CD4-positive, alpha-beta T cell (primary cell): ENCODE measurements at regions not wholly inside any gene's neighbourhood (a gene's known extent, or its start where the extent isn't known, plus 50 kb on each side); places are given as distances from the start of the nearest gene placed in this dataset.

ENCODE experiments used
- ATAC-seq: fragments of 200-7000 bp; cut with Tn5 transposase; one replicate; pipeline ENCODE4 v1.10.0; 2022; ENCODE audit warnings: mild to moderate bottlenecking; ENCODE audit not compliant: poor library complexity
- CTCF ChIA-PET: fragments of 350-600 bp; sonication (Branson Sonifier 250); formaldehyde crosslinking; loops from one replicate; lab custom pipeline; 2021; ENCODE audit warnings: antibody characterized with exemption, inconsistent platforms; lab: Charles Lee
- POLR2A ChIA-PET: fragments of 350-600 bp; sonication (Branson Sonifier 250); formaldehyde crosslinking; loops from one replicate; lab custom pipeline; 2021; ENCODE audit warnings: antibody characterized with exemption, inconsistent platforms; lab: Charles Lee
- DNase-seq, 14 experiments: peaks; one replicate each; pipeline ENCODE4 v3.0.0-alpha.2; 2013 to 2020; ENCODE audit warnings: mixed read lengths in 2 of 14
- H3K27ac ChIP-seq, 2 donors: one replicate each; pipeline versions ENCODE4 v1.5.1 to v1.7.0; 2013; ENCODE audit warnings: low read length in 2 of 2, low read depth in 1 of 2, mild to moderate bottlenecking in 1 of 2
- H3K27me3 ChIP-seq, 2 experiments: 1 replicate in 1 of 2; 2 replicates in 1 of 2; pipeline versions ENCODE4 v1.6.1 to v1.7.0; 2013; ENCODE audit warnings: low read length in 2 of 2, control low read depth in 1 of 2, mild to moderate bottlenecking in 1 of 2, moderate library complexity in 1 of 2; ENCODE audit not compliant: insufficient read depth in 2 of 2, control insufficient read depth in 1 of 2
- H3K36me3 ChIP-seq: one replicate; pipeline ENCODE4 v1.6.1; 2013; ENCODE audit warnings: low read length, control low read depth; ENCODE audit not compliant: insufficient read depth
- H3K4me1 ChIP-seq: one replicate; pipeline ENCODE4 v1.6.1; 2013; ENCODE audit warnings: low read length, control low read depth; ENCODE audit not compliant: insufficient read depth
- H3K4me3 ChIP-seq: one replicate; pipeline ENCODE4 v1.5.1; 2013; ENCODE audit warnings: mild to moderate bottlenecking, low read length, moderate library complexity
- H3K9me3 ChIP-seq, 2 experiments: 1 replicate in 1 of 2; 2 replicates in 1 of 2; pipeline versions ENCODE4 v1.6.1 to v1.7.0; 2013; ENCODE audit warnings: low read length in 2 of 2, mild to moderate bottlenecking in 2 of 2, control low read depth in 1 of 2, moderate library complexity in 1 of 2; ENCODE audit not compliant: control insufficient read depth in 1 of 2, insufficient read depth in 1 of 2
- H3K27ac Mint-ChIP-seq: one replicate; pipeline ENCODE4 v1.8.0; 2020; ENCODE audit warnings: mixed read lengths
- H3K27me3 Mint-ChIP-seq: one replicate; pipeline ENCODE4 v1.8.0; 2021; ENCODE audit warnings: mixed read lengths
- H3K36me3 Mint-ChIP-seq: one replicate; pipeline ENCODE4 v1.8.0; 2021; ENCODE audit warnings: low read depth, mixed read lengths
- H3K4me1 Mint-ChIP-seq: one replicate; pipeline ENCODE4 v1.8.0; 2021; ENCODE audit warnings: low read depth, mixed read lengths
- H3K4me3 Mint-ChIP-seq: one replicate; pipeline ENCODE4 v1.8.0; 2020; ENCODE audit warnings: mild to moderate bottlenecking, mixed read lengths
- H3K9me3 Mint-ChIP-seq: one replicate; pipeline ENCODE4 v1.8.0; 2020; ENCODE audit warnings: mixed read lengths
- intact Hi-C, 2 experiments: fragments of 100-400 bp; cut with DNase I in 1 of 2; cut with micrococcal nuclease in 1 of 2; formaldehyde crosslinking; loops; one replicate each; pipeline versions ENCODE4 v1.15.1 to v1.9.0; 2023 to 2025; cut with DNase I, micrococcal nuclease
- TF ChIP-seq, protein P1 (sequence below): fragments of 200-600 bp; IDR thresholded peaks from one replicate; pipeline ENCODE4 v1.8.0; 2022; ENCODE audit warnings: antibody characterized with exemption, mild to moderate bottlenecking

DNA sequence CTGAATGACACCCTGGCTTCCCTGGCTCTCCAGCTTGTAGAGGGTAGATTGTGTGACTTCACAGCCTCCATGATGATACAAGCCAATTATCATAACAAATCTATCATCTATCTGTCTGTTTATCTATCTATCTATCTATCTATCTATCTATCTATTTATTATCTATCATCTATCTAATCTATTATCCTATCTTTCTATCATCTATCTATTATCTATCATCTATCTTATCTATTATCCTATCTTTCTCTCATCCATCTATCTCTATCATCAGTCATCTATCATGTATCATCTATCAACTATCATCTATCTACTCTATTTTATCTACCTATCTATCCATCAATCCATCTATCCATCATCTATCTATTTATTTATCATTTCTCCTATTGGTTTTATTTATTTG, 361.8 kb downstream of the RNF144A start:
- no peak overlapping the region for H3K4me3 Mint-ChIP-seq
- no peak overlapping the region for H3K27ac ChIP-seq
- intact Hi-C loops = no loop called here
- POLR2A ChIA-PET = no interaction called here
- no peaks in the 10 kb centered on the region for H3K9me3 ChIP-seq
- TF ChIP-seq, protein P1, sequence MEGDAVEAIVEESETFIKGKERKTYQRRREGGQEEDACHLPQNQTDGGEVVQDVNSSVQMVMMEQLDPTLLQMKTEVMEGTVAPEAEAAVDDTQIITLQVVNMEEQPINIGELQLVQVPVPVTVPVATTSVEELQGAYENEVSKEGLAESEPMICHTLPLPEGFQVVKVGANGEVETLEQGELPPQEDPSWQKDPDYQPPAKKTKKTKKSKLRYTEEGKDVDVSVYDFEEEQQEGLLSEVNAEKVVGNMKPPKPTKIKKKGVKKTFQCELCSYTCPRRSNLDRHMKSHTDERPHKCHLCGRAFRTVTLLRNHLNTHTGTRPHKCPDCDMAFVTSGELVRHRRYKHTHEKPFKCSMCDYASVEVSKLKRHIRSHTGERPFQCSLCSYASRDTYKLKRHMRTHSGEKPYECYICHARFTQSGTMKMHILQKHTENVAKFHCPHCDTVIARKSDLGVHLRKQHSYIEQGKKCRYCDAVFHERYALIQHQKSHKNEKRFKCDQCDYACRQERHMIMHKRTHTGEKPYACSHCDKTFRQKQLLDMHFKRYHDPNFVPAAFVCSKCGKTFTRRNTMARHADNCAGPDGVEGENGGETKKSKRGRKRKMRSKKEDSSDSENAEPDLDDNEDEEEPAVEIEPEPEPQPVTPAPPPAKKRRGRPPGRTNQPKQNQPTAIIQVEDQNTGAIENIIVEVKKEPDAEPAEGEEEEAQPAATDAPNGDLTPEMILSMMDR = no peak
- DNase-seq (no peak), ATAC-seq (no peak)
- H3K9me3 Mint-ChIP-seq = no peaks in the 10 kb centered on the region
- no peaks in the 10 kb centered on the region for H3K27me3 Mint-ChIP-seq
- no peaks in the 10 kb centered on the region for H3K36me3 Mint-ChIP-seq
- H3K4me1 ChIP-seq = no peaks in the 10 kb centered on the region
- H3K36me3 ChIP-seq = no peaks in the 10 kb centered on the region
- H3K27ac Mint-ChIP-seq = no peak overlapping the region
- H3K4me1 Mint-ChIP-seq = no peaks in the 10 kb centered on the region
- H3K27me3 ChIP-seq = no peaks in the 10 kb centered on the region
- CTCF ChIA-PET = no interaction called here
- no peak overlapping the region for H3K4me3 ChIP-seq

- CTCF ChIA-PET = no interaction called here
- Mint-ChIP-seq H3K27ac (no peak overlapping the region), H3K9me3 (no peaks in the 10 kb centered on the region), H3K4me3 (no peak overlapping the region), H3K27me3 (no peaks in the 10 kb centered on the region), H3K36me3 (no peaks in the 10 kb centered on the region), H3K4me1 (no peaks in the 10 kb centered on the region)
- Histone ChIP-seq H3K27me3 (no peaks in the 10 kb centered on the region), H3K27ac (no peak overlapping the region), H3K9me3 (no peaks in the 10 kb centered on the region), H3K4me3 (no peak overlapping the region), H3K4me1 (no peaks in the 10 kb centered on the region), H3K36me3 (no peaks in the 10 kb centered on the region)
- DNase-seq (no peak), ATAC-seq (no peak)
- POLR2A ChIA-PET = no interaction called here
- TF ChIP-seq, protein P1 = no peak
- intact Hi-C loops = no loop called here
Observed at GRCh38 chr2:7279421-7279949, 362.3 kb downstream of the RNF144A start.

GRCh38 chr2:7280790-7281189, 363.6 kb downstream of the RNF144A start:
- no peak for DNase-seq
- Mint-ChIP-seq H3K27me3 (no peaks in the 10 kb centered on the region), H3K9me3 (no peaks in the 10 kb centered on the region), H3K4me3 (no peak overlapping the region), H3K36me3 (no peaks in the 10 kb centered on the region), H3K4me1 (no peaks in the 10 kb centered on the region), H3K27ac (no peak overlapping the region)
- ATAC-seq = no peak
- H3K36me3 ChIP-seq = no peaks in the 10 kb centered on the region
- intact Hi-C loops = no loop called here
- no peak overlapping the region for H3K27ac ChIP-seq
- CTCF ChIA-PET = no interaction called here
- TF ChIP-seq, protein P1 = no peak
- H3K27me3 ChIP-seq = no peaks in the 10 kb centered on the region
- H3K4me3 ChIP-seq = no peak overlapping the region
- H3K9me3 ChIP-seq = no peaks in the 10 kb centered on the region
- POLR2A ChIA-PET = no interaction called here
- H3K4me1 ChIP-seq = no peaks in the 10 kb centered on the region
